Thyroid gland (tissue), 4 donors: ENCODE measurements at regions not wholly inside any gene's neighbourhood (a gene's known extent, or its start where the extent isn't known, plus 50 kb on each side); places are given as distances from the start of the nearest gene placed in this dataset.

Source experiments
- DNase-seq, 2 donors: peaks; one replicate each; pipeline ENCODE4 v3.0.0-alpha.2; 2019
- H3K27ac ChIP-seq, 3 donors: fragments of 200-600 bp; sonication (generic); 1 replicate in 2 of 3; 2 replicates in 1 of 3; pipeline ENCODE4 v1.5.1; 2016 to 2019; ENCODE audit warnings: mild to moderate bottlenecking in 1 of 3, moderate library complexity in 1 of 3
- H3K27me3 ChIP-seq: fragments of 200-600 bp; sonication (generic); one replicate; pipeline ENCODE4 v1.5.1; 2019
- H3K36me3 ChIP-seq, 2 donors: fragments of 200-600 bp; sonication (generic); one replicate each; pipeline ENCODE4 v1.5.1; 2016 to 2019
- H3K4me1 ChIP-seq, 2 donors: fragments of 200-600 bp; sonication (generic); one replicate each; pipeline ENCODE4 v1.5.1; 2017 to 2019
- H3K4me3 ChIP-seq, 3 donors: fragments of 200-600 bp; sonication (generic); replicated peaks in 1 of 3; 1 replicate in 2 of 3; 2 replicates in 1 of 3; pipeline ENCODE4 v1.5.1; 2016; ENCODE audit warnings: mild to moderate bottlenecking in 1 of 3
- H3K9me3 ChIP-seq: fragments of 200-600 bp; sonication (generic); one replicate; pipeline ENCODE4 v1.5.1; 2017
- POLR2A ChIP-seq, 2 donors: fragments of 450-650 bp; IDR thresholded peaks; one replicate each; pipeline ENCODE4 v1.6.1; 2017; ENCODE audit warnings: antibody characterized with exemption in 2 of 2, mild to moderate bottlenecking in 2 of 2, moderate library complexity in 1 of 2
- WGBS, 2 donors: methylation state at CpG; one replicate each; pipeline ENCODE4 v1.1.5; 2017; 5-methylcytosine and 5-hydroxymethylcytosine counted together
- intact Hi-C: fragments of 100-400 bp; cut with DNase I; formaldehyde crosslinking; loops from one replicate; pipeline ENCODE4 v1.15.1; 2023
- TF ChIP-seq, protein P1 (sequence below), 6 experiments: fragments of 200-600 bp in 3 of 6; fragments of 450-650 bp in 3 of 6; sonication (generic) in 3 of 6; IDR thresholded peaks; one replicate each; pipeline ENCODE4 v1.5.1; 2016 to 2019; ENCODE audit warnings: antibody characterized with exemption in 6 of 6, mild to moderate bottlenecking in 2 of 6, inconsistent platforms in 1 of 6, moderate library complexity in 1 of 6

DNA sequence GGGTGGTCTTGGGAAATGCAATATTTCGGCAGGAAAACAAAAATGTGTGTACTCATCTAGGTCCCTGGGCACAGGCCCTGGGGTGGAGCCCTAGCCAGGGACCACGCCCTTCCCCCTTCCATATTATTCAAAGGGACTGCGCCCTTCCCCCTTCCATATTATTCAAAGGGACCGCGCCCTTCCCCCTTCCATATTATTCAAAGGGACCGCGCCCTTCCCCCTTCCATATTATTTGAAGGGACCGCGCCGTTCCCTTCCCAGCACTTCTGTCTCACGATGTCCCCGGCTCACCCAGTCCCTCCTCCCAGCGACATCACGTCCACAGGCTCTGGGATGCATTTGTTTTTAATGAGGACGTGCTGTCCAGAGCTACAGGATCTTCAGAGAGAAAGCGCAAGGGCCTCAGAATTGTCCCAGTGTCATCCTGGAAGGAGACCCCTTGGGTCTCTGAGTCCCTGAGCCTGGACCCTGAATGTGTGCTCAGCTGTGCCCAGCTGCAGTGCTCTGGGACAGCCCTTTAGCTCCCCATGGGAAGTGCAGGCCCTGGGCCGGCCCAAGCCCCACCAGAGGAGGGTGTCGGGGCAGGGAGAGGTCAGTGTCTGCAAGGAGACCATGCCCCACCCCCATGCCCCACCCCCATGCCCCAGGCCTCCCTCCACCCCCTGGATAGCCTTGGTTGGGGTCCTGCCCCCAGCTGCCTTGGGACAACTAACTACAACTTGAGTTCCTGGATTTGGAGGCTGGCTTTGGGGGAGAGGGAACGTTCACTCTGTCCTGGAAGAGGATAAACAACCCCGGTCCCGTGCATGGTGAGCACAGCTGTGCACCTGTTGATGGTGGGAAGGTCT is 810.0 kb downstream of the BRD1 start:
- no peak for DNase-seq
- no peak overlapping the region for H3K4me3 ChIP-seq
- WGBS, 2 donors: 69 to 73% methylated on average over 21 of the region's 21 CpGs
- H3K36me3 ChIP-seq: no peaks in the 10 kb centered on the region
- intact Hi-C loops: no loop called here
- no peak for TF ChIP-seq POLR2A (IDR thresholded peaks at IDR 0.05)
- TF ChIP-seq, protein P1, sequence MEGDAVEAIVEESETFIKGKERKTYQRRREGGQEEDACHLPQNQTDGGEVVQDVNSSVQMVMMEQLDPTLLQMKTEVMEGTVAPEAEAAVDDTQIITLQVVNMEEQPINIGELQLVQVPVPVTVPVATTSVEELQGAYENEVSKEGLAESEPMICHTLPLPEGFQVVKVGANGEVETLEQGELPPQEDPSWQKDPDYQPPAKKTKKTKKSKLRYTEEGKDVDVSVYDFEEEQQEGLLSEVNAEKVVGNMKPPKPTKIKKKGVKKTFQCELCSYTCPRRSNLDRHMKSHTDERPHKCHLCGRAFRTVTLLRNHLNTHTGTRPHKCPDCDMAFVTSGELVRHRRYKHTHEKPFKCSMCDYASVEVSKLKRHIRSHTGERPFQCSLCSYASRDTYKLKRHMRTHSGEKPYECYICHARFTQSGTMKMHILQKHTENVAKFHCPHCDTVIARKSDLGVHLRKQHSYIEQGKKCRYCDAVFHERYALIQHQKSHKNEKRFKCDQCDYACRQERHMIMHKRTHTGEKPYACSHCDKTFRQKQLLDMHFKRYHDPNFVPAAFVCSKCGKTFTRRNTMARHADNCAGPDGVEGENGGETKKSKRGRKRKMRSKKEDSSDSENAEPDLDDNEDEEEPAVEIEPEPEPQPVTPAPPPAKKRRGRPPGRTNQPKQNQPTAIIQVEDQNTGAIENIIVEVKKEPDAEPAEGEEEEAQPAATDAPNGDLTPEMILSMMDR (IDR thresholded peaks at IDR 0.05): no peak
- H3K27ac ChIP-seq: no peak overlapping the region
- H3K9me3 ChIP-seq: no peaks in the 10 kb centered on the region
- no peaks in the 10 kb centered on the region for H3K27me3 ChIP-seq
- H3K4me1 ChIP-seq: no peaks in the 10 kb centered on the region

DNA sequence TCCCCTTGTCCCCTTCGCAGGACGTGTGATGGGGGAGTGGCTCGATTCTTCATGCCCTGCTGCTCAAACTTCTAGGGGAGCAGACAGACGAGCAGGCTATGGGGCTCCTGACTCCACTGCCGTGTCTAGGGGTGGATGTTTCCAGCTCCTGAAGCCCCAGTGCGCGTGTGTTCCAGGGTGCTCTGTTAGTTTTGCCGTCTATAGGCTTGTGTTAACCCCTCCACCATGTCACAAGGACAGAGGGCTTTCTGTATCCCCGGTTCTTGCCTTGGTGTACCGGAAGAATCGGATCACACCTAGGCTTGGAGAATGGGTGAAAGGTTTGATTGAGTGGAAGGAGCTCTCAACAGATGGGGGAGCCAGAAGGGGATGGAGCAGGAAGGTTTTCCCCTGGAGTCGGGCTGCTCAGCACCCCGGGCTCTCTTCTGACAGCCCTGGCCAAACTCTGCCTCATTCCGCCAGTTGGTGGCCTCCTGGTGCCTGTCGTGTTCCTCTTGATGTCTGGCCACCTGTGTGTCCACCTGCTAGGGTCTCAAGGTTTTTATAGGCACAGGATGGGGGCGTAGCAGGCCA is 810.7 kb downstream of the BRD1 start:
- Histone ChIP-seq H3K4me1 (no peaks in the 10 kb centered on the region), H3K4me3 (no peak overlapping the region), H3K9me3 (no peaks in the 10 kb centered on the region), H3K27ac (no peak overlapping the region), H3K36me3 (no peaks in the 10 kb centered on the region), H3K27me3 (no peaks in the 10 kb centered on the region)
- intact Hi-C loops: no loop called here
- 66 to 72% methylated on average over 16 of the region's 16 CpGs for WGBS, 2 donors
- TF ChIP-seq, protein P1 (IDR thresholded peaks at IDR 0.05): no peak
- no peak for TF ChIP-seq POLR2A (IDR thresholded peaks at IDR 0.05)
- DNase-seq: no peak

DNA sequence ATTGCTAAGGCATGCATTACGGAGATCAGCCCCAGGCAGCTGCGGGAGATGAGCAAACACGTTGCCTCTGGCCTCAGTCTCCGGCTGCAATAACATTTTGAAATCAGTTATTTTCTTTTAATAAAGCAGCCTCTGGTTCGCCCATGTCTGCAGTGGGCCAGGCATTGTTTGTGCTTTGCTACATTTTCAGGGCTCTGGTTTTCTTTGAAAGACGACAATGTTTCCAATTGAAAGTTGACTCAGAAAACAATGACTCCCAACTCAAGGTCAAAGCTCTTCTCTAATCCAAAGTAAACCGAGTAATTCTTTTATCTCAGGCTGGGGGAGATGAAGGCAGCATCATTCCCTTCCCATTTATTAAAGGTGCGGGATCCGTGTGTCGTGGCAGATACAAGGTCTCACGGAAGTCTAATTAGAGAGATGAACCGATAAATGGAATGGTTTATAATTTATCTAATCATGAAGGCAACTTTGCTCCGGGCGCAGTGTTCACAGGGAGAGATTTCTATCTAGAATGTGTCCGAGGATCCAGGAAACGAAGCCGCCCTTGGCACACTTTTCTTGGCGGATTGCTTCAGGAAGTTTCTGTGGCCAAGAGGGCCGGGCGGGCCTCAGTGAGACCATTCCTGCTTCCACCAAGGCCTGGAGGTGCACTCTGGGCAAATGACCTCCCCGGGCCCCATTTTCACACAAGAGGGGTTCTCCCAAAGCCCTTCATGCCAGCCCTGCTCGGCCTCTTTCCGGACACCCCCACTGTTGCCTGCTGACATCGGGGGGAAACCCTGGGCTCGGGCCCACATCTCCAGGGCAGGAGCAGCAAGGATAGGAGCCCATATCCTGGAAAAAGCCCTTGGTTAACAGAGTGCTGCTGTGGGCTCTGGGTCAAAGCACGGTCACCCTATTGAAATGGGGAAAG is 811.4 kb downstream of the BRD1 start:
- H3K36me3 ChIP-seq: no peaks in the 10 kb centered on the region
- 70 to 75% methylated on average over 24 of the region's 26 CpGs for WGBS, 2 donors
- intact Hi-C loops: no loop called here
- H3K9me3 ChIP-seq: no peaks in the 10 kb centered on the region
- no peak overlapping the region for H3K27ac ChIP-seq
- no peak overlapping the region for H3K4me3 ChIP-seq
- no peaks in the 10 kb centered on the region for H3K27me3 ChIP-seq
- no peak for TF ChIP-seq POLR2A (IDR thresholded peaks at IDR 0.05)
- TF ChIP-seq, protein P1 (IDR thresholded peaks at IDR 0.05): no peak
- no peaks in the 10 kb centered on the region for H3K4me1 ChIP-seq
- no peak for DNase-seq

DNA sequence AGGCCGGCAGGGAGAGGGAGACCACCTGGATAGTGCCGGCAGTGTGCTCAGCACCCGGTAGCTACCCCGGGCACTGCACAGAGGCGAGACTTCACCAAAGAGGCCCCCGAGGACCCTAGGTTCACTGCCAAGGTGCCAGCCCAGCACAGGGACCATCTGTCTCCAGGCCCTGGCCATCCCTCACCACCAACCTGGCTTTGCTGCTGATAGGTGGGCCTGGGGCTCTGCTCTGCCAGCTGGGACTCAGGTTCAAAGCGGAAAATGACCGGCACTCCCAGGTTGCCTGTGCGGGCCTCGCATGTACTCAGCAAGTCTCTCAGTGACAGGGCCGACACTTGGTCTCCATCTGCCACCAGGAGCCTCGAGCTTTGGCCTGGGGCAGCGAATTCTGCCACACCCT is 812.2 kb downstream of the BRD1 start:
- no peak for DNase-seq
- Histone ChIP-seq H3K36me3 (no peaks in the 10 kb centered on the region), H3K9me3 (no peaks in the 10 kb centered on the region), H3K27ac (no peak overlapping the region), H3K27me3 (no peaks in the 10 kb centered on the region), H3K4me1 (no peaks in the 10 kb centered on the region), H3K4me3 (no peak overlapping the region)
- WGBS, 2 donors: 90 to 91% methylated on average over 13 of the region's 13 CpGs
- no peak for TF ChIP-seq POLR2A (IDR thresholded peaks at IDR 0.05)
- TF ChIP-seq, protein P1 (IDR thresholded peaks at IDR 0.05): no peak
- intact Hi-C loops: no loop called here
